Loucy (cell line): ENCODE measurements at regions not wholly inside any gene's neighbourhood (a gene's known extent, or its start where the extent isn't known, plus 50 kb on each side); places are given as distances from the start of the nearest gene placed in this dataset.

ENCODE experiments used
- H2AFZ ChIP-seq: fragments of 200-600 bp; sonication (generic); 2 replicates; pipeline ENCODE4 v1.6.0; 2016; ENCODE audit warnings: antibody characterized with exemption, mild to moderate bottlenecking, low read length, moderate library complexity
- H3F3A ChIP-seq: fragments of 200-600 bp; 2 replicates; pipeline ENCODE4 v1.6.0; 2016; ENCODE audit warnings: antibody characterized with exemption, low read depth, mild to moderate bottlenecking
- H3K27me3 ChIP-seq: fragments of 200-600 bp; sonication (generic); 2 replicates; pipeline ENCODE4 v1.6.1; 2014; ENCODE audit warnings: low read length, mild to moderate bottlenecking; ENCODE audit not compliant: insufficient read depth, poor library complexity, severe bottlenecking
- H3K36me3 ChIP-seq: fragments of 200-600 bp; sonication (generic); 2 replicates; pipeline ENCODE4 v1.6.1; 2016; ENCODE audit warnings: low read length; ENCODE audit not compliant: insufficient read depth
- H3K4me1 ChIP-seq: fragments of 200-600 bp; sonication (generic); 2 replicates; pipeline ENCODE4 v1.5.1; 2014; ENCODE audit warnings: low read length, mild to moderate bottlenecking; ENCODE audit not compliant: insufficient read depth, poor library complexity, severe bottlenecking
- H3K4me2 ChIP-seq: fragments of 200-600 bp; sonication (generic); 2 replicates; pipeline ENCODE4 v1.6.0; 2014; ENCODE audit warnings: antibody characterized with exemption, low read length, low read depth, mild to moderate bottlenecking; ENCODE audit not compliant: poor library complexity, severe bottlenecking
- H3K4me3 ChIP-seq: fragments of 200-600 bp; sonication (generic); 2 replicates; pipeline ENCODE4 v1.5.1; 2014; ENCODE audit warnings: low read length, mild to moderate bottlenecking, mixed read lengths; ENCODE audit not compliant: poor library complexity, severe bottlenecking
- H3K79me2 ChIP-seq: fragments of 200-600 bp; sonication (generic); 2 replicates; pipeline ENCODE4 v1.6.1; 2014; ENCODE audit warnings: low read length; ENCODE audit not compliant: insufficient read depth
- H3K9ac ChIP-seq: fragments of 200-600 bp; sonication (generic); 2 replicates; pipeline ENCODE4 v1.6.0; 2014; ENCODE audit warnings: mild to moderate bottlenecking, low read depth, low read length, moderate library complexity; ENCODE audit not compliant: poor library complexity, severe bottlenecking
- H3K9me2 ChIP-seq: fragments of 200-600 bp; sonication (generic); replicated peaks from 2 replicates; pipeline ENCODE4 v1.6.1; 2016; ENCODE audit warnings: low read depth, low read length, mixed read lengths
- H3K9me3 ChIP-seq: fragments of 200-600 bp; sonication (generic); 2 replicates; pipeline ENCODE4 v1.6.1; 2014; ENCODE audit warnings: mild to moderate bottlenecking, antibody characterized with exemption, low read length, low read depth; ENCODE audit not compliant: insufficient read depth
- H4K20me1 ChIP-seq: fragments of 200-600 bp; sonication (generic); 2 replicates; pipeline ENCODE4 v1.6.0; 2014; ENCODE audit warnings: antibody characterized with exemption, low read length, mild to moderate bottlenecking; ENCODE audit not compliant: insufficient read depth, poor library complexity, severe bottlenecking
- CTCF ChIP-seq: fragments of 200-600 bp; sonication (generic); conservative IDR thresholded peaks from 2 replicates; pipeline ENCODE4 v1.5.1; 2014; ENCODE audit warnings: mild to moderate bottlenecking, antibody characterized with exemption, low read length
- EZH2phosphoT487 ChIP-seq: fragments of 200-600 bp; IDR thresholded peaks from 2 replicates; pipeline ENCODE4 v1.6.1; 2018; ENCODE audit warnings: antibody characterized with exemption, mild to moderate bottlenecking, moderate library complexity, borderline replicate concordance

- no peaks in the 10 kb centered on the region for H3K9me2 ChIP-seq
- TF ChIP-seq EZH2phosphoT487 (no peak), CTCF (no peak)
- H3K79me2 ChIP-seq: no peaks in the 10 kb centered on the region
- no peaks in the 10 kb centered on the region for H3F3A ChIP-seq
- H3K4me3 ChIP-seq: no peak overlapping the region
- H3K4me1 ChIP-seq: peaks cover 17% of the 10 kb centered on the region
- H3K27me3 ChIP-seq: no peaks in the 10 kb centered on the region
- no peak overlapping the region for H3K9ac ChIP-seq
- H4K20me1 ChIP-seq: no peaks in the 10 kb centered on the region
- H3K9me3 ChIP-seq: no peaks in the 10 kb centered on the region
- no peak overlapping the region for H3K4me2 ChIP-seq
- no peaks in the 10 kb centered on the region for H3K36me3 ChIP-seq
- H2AFZ ChIP-seq: no peak overlapping the region
Observed at GRCh38 chr1:4140821-4141220, 240.7 kb upstream of the C1orf174 start.

- H4K20me1 ChIP-seq: no peaks in the 10 kb centered on the region
- H2AFZ ChIP-seq: no peak overlapping the region
- TF ChIP-seq CTCF (no peak), EZH2phosphoT487 (no peak)
- H3K36me3 ChIP-seq: no peaks in the 10 kb centered on the region
- peaks cover under 1% of the 10 kb centered on the region for H3K4me1 ChIP-seq
- H3K27me3 ChIP-seq: no peaks in the 10 kb centered on the region
- H3K9me3 ChIP-seq: no peaks in the 10 kb centered on the region
- H3F3A ChIP-seq: no peaks in the 10 kb centered on the region
- no peak overlapping the region for H3K4me2 ChIP-seq
- no peak overlapping the region for H3K4me3 ChIP-seq
- H3K9me2 ChIP-seq: no peaks in the 10 kb centered on the region
- no peaks in the 10 kb centered on the region for H3K79me2 ChIP-seq
- no peak overlapping the region for H3K9ac ChIP-seq
Observed at GRCh38 chr1:4144349-4144971, 244.4 kb upstream of the C1orf174 start.

GRCh38 chr1:4146101-4146500 is 246.0 kb upstream of the C1orf174 start:
- no peaks in the 10 kb centered on the region for H3K79me2 ChIP-seq
- no peaks in the 10 kb centered on the region for H3K36me3 ChIP-seq
- no peaks in the 10 kb centered on the region for H3K4me1 ChIP-seq
- H3K9me2 ChIP-seq: no peaks in the 10 kb centered on the region
- H3K4me2 ChIP-seq: no peak overlapping the region
- H3F3A ChIP-seq: no peaks in the 10 kb centered on the region
- H2AFZ ChIP-seq: no peak overlapping the region
- H3K27me3 ChIP-seq: no peaks in the 10 kb centered on the region
- H4K20me1 ChIP-seq: no peaks in the 10 kb centered on the region
- no peak overlapping the region for H3K9ac ChIP-seq
- H3K4me3 ChIP-seq: no peak overlapping the region
- no peaks in the 10 kb centered on the region for H3K9me3 ChIP-seq
- TF ChIP-seq CTCF: no peak
- no peak for TF ChIP-seq EZH2phosphoT487
